GM21825 (cell line): ENCODE measurements at regions not wholly inside any gene's neighbourhood (a gene's known extent, or its start where the extent isn't known, plus 50 kb on each side); places are given as distances from the start of the nearest gene placed in this dataset.
A peak's percentile ranks its signal among the peaks of the same experiment; 100 is the strongest.

Source experiments
- ATAC-seq: cut with Tn5 transposase; IDR thresholded peaks from one replicate; pipeline ENCODE4 v1.9.1; 2021; ENCODE audit warnings: mild to moderate bottlenecking, moderate library complexity; ENCODE audit not compliant: unreplicated experiment

GRCh38 chr13:22112956-22113745 lies 442.3 kb downstream of the FGF9 start:
- no peak for ATAC-seq

GRCh38 chr13:22114630-22115311 lies 443.9 kb downstream of the FGF9 start:
- ATAC-seq: peak; percentile 83

GRCh38 chr13:22118158-22118557 lies 447.3 kb downstream of the FGF9 start:
- ATAC-seq: no peak

- ATAC-seq: no peak
Observed at GRCh38 chr13:22120646-22121045, 449.8 kb downstream of the FGF9 start.

GRCh38 chr13:22121146-22121739 lies 450.4 kb downstream of the FGF9 start:
- no peak for ATAC-seq

GRCh38 chr13:22126433-22127021 lies 455.7 kb downstream of the FGF9 start:
- ATAC-seq: peak; percentile 93

- no peak for ATAC-seq
Observed at GRCh38 chr13:22127277-22128164, 456.6 kb downstream of the FGF9 start.

- no peak for ATAC-seq
Observed at GRCh38 chr13:22128441-22129408, 457.9 kb downstream of the FGF9 start.

- no peak for ATAC-seq
Observed at GRCh38 chr13:22130254-22130653, 459.4 kb downstream of the FGF9 start.

- ATAC-seq: no peak
Observed at GRCh38 chr13:22134261-22134660, 463.4 kb downstream of the FGF9 start.

GRCh38 chr13:22135446-22135845 lies 464.6 kb downstream of the FGF9 start:
- ATAC-seq: no peak

- no peak for ATAC-seq
Observed at GRCh38 chr13:22137361-22138050, 466.6 kb downstream of the FGF9 start.

GRCh38 chr13:22138947-22139346 lies 468.1 kb downstream of the FGF9 start:
- no peak for ATAC-seq

- no peak for ATAC-seq
Observed at GRCh38 chr13:22141716-22142115, 470.8 kb downstream of the FGF9 start.

GRCh38 chr13:22143671-22144070 lies 472.8 kb downstream of the FGF9 start:
- no peak for ATAC-seq

- no peak for ATAC-seq
Observed at GRCh38 chr13:22144806-22145205, 473.9 kb downstream of the FGF9 start.

GRCh38 chr13:22148187-22148586 lies 477.3 kb downstream of the FGF9 start:
- ATAC-seq: no peak

- no peak for ATAC-seq
Observed at GRCh38 chr13:22152751-22153150, 481.9 kb downstream of the FGF9 start.

GRCh38 chr13:22154041-22154440 lies 483.2 kb downstream of the FGF9 start:
- no peak for ATAC-seq
